Endothelial cell of hepatic sinusoid (primary cell): ENCODE measurements at regions not wholly inside any gene's neighbourhood (a gene's known extent, or its start where the extent isn't known, plus 50 kb on each side); places are given as distances from the start of the nearest gene placed in this dataset.
"Not testable (repeated sequence)": the region's sequence is repeated elsewhere in the genome, so short reads cannot be mapped to it uniquely, and the experiment has no call there.

Experiments
- in situ Hi-C: cut with HindIII; loops from 2 replicates; pipeline ENCODE4 v1.10.0; 2017; ENCODE audit warnings: low sequenced_read_pairs

DNA sequence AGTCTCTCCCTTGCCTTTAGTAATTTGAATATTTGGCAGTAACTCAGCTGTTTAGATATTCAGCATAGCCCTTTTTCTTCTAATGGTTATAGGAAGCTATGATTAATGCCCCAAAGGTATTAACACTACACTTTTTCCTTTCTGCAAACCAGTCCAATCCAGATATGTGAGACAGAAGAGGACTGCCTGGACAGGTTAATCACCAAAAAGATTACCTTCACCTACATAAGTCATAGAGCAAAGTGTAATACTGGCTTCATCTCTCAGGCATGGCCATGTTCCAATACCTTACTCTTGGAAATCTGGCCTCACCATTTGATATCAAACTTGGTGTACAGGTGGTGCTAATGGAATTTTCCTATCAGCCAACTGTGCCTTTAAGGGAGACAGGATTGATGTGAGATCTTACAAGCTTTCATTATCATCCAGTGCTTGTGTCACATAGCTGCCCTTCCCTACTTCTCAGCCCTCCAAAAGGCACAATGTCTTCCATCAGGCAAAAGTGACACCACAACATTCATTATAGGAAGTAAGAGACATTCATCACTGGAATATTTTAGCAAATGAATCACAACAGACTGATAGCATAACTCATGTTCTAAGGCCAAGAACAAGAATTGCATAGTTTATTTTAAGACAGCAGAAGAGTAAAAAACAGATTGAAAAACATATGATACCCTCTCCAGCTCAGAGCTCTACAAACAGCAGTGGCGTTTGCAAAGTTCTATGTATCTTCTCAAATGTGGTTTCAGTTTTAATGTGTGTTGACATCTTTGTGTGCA is 91.2 kb upstream of the PAM start:
- in situ Hi-C loops: no loop called here

DNA sequence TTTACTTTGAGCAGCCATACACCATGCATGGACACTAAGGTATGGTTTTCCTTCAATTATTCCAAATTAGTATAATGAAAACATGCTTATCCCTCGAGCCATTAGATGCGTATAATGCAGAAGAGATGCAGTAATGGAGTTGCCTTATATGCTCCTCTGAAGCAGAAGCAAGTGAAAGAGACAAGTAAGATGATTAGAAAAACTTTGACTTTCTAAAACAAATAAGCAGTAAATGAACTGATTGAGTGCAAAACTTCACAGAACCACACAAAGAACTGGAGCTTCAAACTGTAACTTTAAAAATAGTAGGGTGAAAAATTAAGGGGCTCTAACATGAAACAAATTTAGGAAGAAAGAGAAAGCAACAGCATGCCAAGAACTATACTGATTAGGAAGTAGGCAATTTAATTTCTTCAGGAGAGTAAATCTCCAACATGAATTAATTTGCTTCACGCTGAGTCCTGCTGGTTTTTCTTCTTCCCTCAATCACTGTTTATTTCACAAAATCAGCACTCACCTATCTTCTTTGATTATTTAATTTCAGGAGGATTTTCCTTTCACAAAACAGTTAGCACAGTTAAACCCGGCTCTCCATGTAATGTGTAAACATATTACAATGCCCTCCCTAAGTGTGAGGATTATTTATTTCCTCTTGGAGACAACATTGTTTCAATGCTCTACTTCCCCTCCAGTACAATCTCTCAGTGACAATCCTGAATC is 90.3 kb upstream of the PAM start:
- in situ Hi-C loops: no loop called here

DNA sequence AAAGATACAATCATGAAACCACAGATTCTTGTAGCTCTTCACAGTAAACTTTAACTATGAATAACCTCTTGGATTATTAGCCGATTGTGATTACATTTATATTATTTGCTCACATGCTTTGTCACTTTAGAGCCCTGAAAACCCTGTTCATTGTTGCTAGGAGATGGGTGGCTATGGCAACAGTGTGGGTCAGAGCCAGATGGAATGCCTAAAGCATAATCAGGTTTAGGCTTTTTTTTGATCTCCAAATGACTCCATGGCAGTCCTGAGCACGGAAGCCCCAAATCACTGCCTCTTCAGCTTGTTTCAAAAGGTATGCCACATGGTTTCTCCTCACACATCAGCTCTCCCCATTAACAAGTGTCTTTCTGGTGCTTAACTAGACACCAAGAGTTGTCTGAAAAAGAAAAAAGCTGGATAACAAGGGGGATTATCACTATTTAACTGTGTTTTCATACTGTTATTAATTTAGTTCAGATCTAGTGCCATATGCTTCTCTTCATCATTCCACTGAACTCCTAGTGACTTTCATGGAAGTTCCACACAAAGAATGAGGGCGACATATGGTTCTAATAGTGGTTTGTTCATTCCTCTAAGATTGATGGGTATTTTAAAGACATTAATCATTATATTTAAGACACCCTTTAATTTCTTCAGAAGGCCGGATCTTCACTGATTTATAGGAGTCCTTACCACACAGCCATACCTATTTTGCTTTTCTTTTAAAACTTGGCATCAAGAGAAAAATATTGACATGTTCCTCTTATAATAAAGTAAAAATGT is 88.8 kb upstream of the PAM start:
- in situ Hi-C loops: no loop called here

DNA sequence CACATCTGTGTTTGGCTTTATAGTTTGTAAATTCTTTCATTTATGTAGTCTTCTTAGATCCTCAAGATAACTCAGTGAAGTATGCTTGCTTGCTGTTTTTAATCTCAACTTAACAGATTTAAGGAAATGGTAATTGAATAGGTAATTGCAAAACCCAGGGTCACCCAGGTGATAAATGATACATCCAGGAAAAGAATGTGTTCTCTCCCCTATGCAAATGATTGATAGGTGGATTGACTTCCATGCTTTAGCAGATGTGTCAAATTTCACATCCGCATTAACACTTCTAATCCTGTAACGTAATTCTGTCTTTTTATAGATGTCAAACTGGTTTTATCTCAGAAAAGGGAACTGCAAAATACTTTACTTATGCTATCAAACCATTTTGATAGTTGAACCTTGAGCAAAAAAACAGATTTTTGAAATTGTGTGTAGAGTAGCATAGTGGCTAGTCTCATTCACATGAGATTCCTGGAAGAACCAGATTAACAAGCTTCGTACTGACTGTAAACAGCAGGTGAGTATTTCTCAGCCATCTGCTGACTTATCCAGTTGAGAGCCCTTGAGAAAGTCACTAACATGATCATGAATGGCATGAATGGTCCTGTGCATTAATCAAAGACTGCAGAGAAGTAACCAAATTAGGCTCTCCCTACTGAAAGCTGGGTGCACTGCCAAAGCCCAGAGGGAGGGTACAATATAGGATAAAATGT is 86.7 kb upstream of the PAM start:
- in situ Hi-C loops: no loop called here

DNA sequence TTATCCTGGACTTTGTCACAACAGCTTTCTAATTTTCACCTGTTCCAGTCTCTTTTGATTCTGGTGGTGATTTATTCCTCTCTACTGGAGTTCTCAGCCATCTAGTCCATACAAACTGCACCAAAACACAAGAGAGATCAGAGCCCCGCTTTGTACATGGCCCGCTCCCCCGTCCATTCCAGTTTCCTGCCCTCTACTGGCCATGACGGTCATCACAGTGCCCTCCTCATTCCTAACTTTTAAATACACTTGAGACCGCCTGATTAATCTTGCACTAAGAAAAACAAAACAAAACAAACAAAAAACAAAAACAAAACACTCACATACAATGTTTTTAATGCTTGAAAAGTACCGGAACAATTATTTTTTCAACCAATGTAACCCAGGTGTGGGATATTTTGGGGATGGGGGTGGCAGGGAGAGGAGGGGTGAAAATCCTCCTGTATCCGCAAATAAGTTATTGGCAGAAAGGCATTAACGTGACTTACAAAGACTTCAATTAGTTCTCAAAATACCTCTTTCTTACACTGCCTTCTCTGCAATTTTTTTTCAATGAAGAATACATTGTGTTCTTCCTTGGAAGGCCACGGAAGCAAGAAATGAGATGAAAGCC is 84.8 kb upstream of the PAM start:
- in situ Hi-C loops: no loop called here

GRCh38 chr5:102671033-102671734 is 83.9 kb upstream of the PAM start:
- in situ Hi-C loops: not testable (repeated sequence)

DNA sequence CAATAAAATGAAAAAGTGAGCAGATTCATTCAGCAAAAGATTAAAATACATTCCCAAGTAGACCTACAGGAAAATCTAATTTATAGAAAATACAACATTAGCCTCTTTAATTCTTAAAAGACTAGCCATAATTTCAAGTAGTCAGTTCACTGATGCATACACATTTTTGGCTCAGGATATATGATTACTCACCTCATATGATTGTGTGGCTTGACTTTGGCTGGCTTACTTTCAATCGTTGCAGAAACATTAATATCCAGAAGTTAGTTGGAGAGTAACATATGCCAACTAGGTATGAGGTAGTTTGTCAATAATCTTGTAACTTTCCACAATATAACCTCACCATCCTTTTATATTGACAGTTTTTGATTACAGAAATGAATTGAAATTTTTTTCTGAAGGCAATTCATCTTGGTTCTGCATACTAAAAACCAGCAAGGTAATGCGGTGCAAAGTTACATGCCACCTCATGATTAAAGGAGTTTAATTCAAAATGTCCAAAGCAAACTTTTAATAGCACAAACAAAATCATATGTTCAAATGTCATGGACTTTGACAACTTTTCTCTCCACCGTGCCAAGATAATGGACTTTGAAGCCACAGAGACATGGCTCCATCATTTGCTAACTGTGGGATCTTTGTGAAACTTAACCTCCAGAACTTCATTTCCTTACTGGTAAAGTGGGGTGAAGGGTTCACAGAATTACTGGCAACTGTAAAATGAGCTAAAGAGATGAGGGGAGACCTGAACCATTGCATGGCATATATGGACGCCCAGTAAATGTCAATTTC is 76.6 kb upstream of the PAM start:
- in situ Hi-C loops: no loop called here

DNA sequence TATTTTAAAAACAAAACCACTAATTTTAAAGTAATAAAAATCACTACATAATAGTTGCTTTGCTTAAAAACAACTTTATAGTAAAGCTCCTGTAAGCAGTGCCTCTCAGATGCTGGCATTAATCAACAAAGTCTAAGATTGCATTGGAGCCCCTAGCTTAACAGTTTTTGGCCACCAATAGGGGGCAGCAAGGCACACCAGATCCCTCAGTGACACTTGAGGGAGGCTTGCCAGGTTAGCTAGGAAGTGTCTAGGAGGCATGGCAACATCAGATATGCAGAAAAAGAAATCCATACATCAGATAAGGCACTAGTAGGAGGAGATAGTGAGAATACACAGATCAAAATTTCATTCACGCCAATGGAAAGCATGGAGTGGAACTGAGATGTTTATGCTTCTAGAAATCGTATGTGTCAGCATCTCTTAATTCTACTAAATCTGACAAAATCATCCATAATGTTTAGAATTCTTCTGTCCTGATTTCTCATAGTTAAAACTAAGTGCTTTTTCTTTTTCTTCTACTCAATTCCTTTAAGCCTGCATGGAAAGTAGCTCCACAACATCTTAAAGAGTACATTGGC is 73.6 kb upstream of the PAM start:
- in situ Hi-C loops: no loop called here

- in situ Hi-C loops: no loop called here
Measured at GRCh38 chr5:102682101-102682647, 72.9 kb upstream of the PAM start.

- in situ Hi-C loops: not testable (repeated sequence)
Measured at GRCh38 chr5:102688076-102688475, 67.0 kb upstream of the PAM start.

- in situ Hi-C loops: not testable (repeated sequence)
Measured at GRCh38 chr5:102688581-102689342, 66.3 kb upstream of the PAM start.

- in situ Hi-C loops: no loop called here
Measured at GRCh38 chr5:102690910-102691309, 64.2 kb upstream of the PAM start.

GRCh38 chr5:102691434-102691833 is 63.7 kb upstream of the PAM start:
- in situ Hi-C loops: no loop called here

- in situ Hi-C loops: no loop called here
Measured at GRCh38 chr5:102700120-102700831, 54.8 kb upstream of the PAM start.

DNA sequence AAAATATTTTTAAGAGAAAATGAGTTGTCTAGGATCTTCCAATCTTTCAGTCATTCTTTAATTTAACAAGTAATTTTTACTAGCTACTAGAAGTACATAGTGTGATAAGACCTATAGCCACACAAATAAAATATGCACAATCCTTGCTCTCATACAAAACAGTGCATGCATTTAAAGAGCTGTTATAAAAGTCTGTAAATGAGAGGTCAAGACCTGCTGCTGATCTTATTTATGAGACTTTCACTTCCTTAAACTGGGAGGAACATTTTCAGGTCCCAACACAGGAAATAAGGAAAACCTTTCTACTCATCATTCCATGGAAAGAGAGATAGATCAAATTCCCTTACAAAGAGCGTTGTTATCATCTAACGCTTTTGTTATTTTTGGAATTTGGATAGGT is 54.2 kb upstream of the PAM start:
- in situ Hi-C loops: no loop called here

DNA sequence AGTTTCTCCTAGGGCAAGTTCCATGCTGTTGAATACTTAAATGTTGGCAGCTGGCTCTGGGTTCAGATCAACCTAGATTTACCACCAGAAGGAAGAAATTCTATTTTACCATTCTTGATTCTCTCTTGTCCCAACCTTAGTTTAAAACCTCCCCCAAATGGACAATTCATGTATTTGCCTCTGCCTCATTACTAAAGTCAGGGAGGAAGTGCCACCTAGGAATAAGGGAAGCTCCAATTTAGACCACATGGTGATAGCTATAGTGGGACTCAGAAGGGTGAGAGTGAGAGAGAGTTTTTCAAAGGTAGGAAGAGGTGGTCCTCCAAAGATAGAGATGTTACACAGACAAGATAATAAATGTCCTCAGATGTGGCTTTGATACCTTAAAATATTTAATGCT is 53.4 kb upstream of the PAM start:
- in situ Hi-C loops: no loop called here
